Keratinocyte (primary cell): ENCODE measurements at regions not wholly inside any gene's neighbourhood (a gene's known extent, or its start where the extent isn't known, plus 50 kb on each side); places are given as distances from the start of the nearest gene placed in this dataset.
"Not testable (repeated sequence)": the region's sequence is repeated elsewhere in the genome, so short reads cannot be mapped to it uniquely, and the experiment has no call there.

Experiments
- DNase-seq: peaks from one replicate; pipeline ENCODE4 v3.0.0-alpha.2; 2011; ENCODE audit warnings: low read depth, missing footprints, low spot score
- FAIRE-seq: peaks from 2 replicates; lab custom pipeline; 2011; peaks lifted over from hg19 to GRCh38; lab: Jason Lieb, UNC
- H2AFZ ChIP-seq: 2 replicates; pipeline ENCODE4 v1.6.0; 2012; ENCODE audit warnings: low read length, control low read depth, inconsistent platforms; ENCODE audit not compliant: control insufficient read depth
- H3K27ac ChIP-seq: 2 replicates; pipeline ENCODE4 v1.5.1; 2011; ENCODE audit warnings: low read length; ENCODE audit not compliant: control insufficient read depth, insufficient read depth
- H3K27me3 ChIP-seq: 3 replicates; pipeline ENCODE4 v1.6.0; 2011; ENCODE audit warnings: low read length; ENCODE audit not compliant: control insufficient read depth, insufficient read depth; ENCODE audit errors: extremely low read depth
- H3K36me3 ChIP-seq, 2 experiments: 2 replicates in 1 of 2; 3 replicates in 1 of 2; pipeline ENCODE4 v1.5.1; 2011; ENCODE audit warnings: low read length in 2 of 2, mild to moderate bottlenecking in 1 of 2; ENCODE audit not compliant: control insufficient read depth in 2 of 2, insufficient read depth in 2 of 2; ENCODE audit errors: extremely low read depth in 1 of 2
- H3K4me1 ChIP-seq: 3 replicates; pipeline ENCODE4 v1.5.1; 2011; ENCODE audit warnings: low read length; ENCODE audit not compliant: control insufficient read depth, insufficient read depth; ENCODE audit errors: extremely low read depth
- H3K4me2 ChIP-seq: 3 replicates; pipeline ENCODE4 v1.6.0; 2011; ENCODE audit warnings: low read depth, low read length; ENCODE audit not compliant: control insufficient read depth, insufficient read depth; ENCODE audit errors: extremely low read depth
- H3K4me3 ChIP-seq, 3 experiments: fragments of 200-600 bp in 1 of 3; sonication (generic) in 1 of 3; 2 replicates in 2 of 3; 3 replicates in 1 of 3; pipeline ENCODE4 v1.5.1; 2011 to 2016; ENCODE audit warnings: low read length in 3 of 3, mild to moderate bottlenecking in 3 of 3, control low read depth in 2 of 3, inconsistent platforms in 1 of 3, low read depth in 1 of 3, mixed read lengths in 1 of 3, mixed run types in 1 of 3, moderate library complexity in 1 of 3; ENCODE audit not compliant: control insufficient read depth in 2 of 3, insufficient read depth in 2 of 3; ENCODE audit errors: extremely low read depth in 1 of 3
- H3K79me2 ChIP-seq: 2 replicates; pipeline ENCODE4 v1.6.0; 2012; ENCODE audit warnings: low read length; ENCODE audit not compliant: control insufficient read depth, insufficient read depth
- H3K9ac ChIP-seq: 3 replicates; pipeline ENCODE4 v1.6.0; 2011; ENCODE audit warnings: low read length; ENCODE audit not compliant: control insufficient read depth, insufficient read depth; ENCODE audit errors: extremely low read depth
- H3K9me1 ChIP-seq: 3 replicates; pipeline ENCODE4 v1.6.0; 2011; ENCODE audit warnings: low read length; ENCODE audit not compliant: control insufficient read depth, insufficient read depth; ENCODE audit errors: extremely low read depth
- H3K9me3 ChIP-seq: 2 replicates; pipeline ENCODE4 v1.5.1; 2012; ENCODE audit warnings: low read depth, low read length; ENCODE audit not compliant: control insufficient read depth
- H4K20me1 ChIP-seq: 3 replicates; pipeline ENCODE4 v1.6.0; 2011; ENCODE audit warnings: low read length; ENCODE audit not compliant: control insufficient read depth, insufficient read depth; ENCODE audit errors: extremely low read depth
- CTCF ChIP-seq, 3 experiments: IDR thresholded peaks in 1 of 3; conservative IDR thresholded peaks in 1 of 3; optimal IDR thresholded peaks in 1 of 3; 2 replicates in 2 of 3; 3 replicates in 1 of 3; pipeline versions ENCODE3 to v1.5.1; 2011; ENCODE audit warnings: low read length in 3 of 3, mild to moderate bottlenecking in 3 of 3, moderate library complexity in 2 of 3, control low read depth in 1 of 3, inconsistent platforms in 1 of 3; ENCODE audit not compliant: insufficient read depth in 2 of 3; ENCODE audit errors: extremely low read depth in 1 of 3
- EZH2 ChIP-seq: IDR thresholded peaks from one replicate; pipeline ENCODE4 v1.6.1; 2012; ENCODE audit warnings: inconsistent platforms, mild to moderate bottlenecking, low read length, moderate library complexity
- dilution Hi-C: fragments of 300-500 bp; cut with MboI; formaldehyde crosslinking; loops from one replicate; pipeline ENCODE4 v1.7.0; 2020; ENCODE audit warnings: low sequenced_read_pairs; ENCODE audit not compliant: extremely low pct_ligation_motif_present

- Histone ChIP-seq H3K4me3 (peak overlapping the region in 1 of 3 experiments; percentile 22), H4K20me1 (no peaks in the 10 kb centered on the region), H3K27ac (peak overlapping the region; percentile 62), H2AFZ (no peak overlapping the region), H3K27me3 (no peaks in the 10 kb centered on the region), H3K9ac (peak overlapping the region; percentile 11), H3K36me3 (no peaks in the 10 kb centered on the region), H3K4me2 (peak overlapping the region; percentile 76), H3K79me2 (no peaks in the 10 kb centered on the region), H3K9me3 (no peaks in the 10 kb centered on the region), H3K4me1 (peaks cover 22% of the 10 kb centered on the region), H3K9me1 (no peaks in the 10 kb centered on the region)
- FAIRE-seq: no peak
- dilution Hi-C loops: no loop called here
- no peak for DNase-seq
- no peak for TF ChIP-seq EZH2
- no peak for TF ChIP-seq CTCF (optimal IDR thresholded peaks at IDR 0.05 in 1 of 3, IDR thresholded peaks at IDR 0.05 in 1 of 3, conservative IDR thresholded peaks at IDR 0.05 in 1 of 3; ENCODE audit: extremely low read depth in 1 of 3, insufficient read depth in 2 of 3, low read length in 3 of 3)
These were observed 164.8 kb upstream of the MSX2 start for GRCh38 chr5:174559566-174560090.

GRCh38 chr5:174560861-174561260 lies 163.5 kb upstream of the MSX2 start:
- no peak overlapping the region for H3K4me3 ChIP-seq
- FAIRE-seq (peak; percentile 64), DNase-seq (no peak)
- H3K79me2 ChIP-seq: no peaks in the 10 kb centered on the region
- dilution Hi-C loops: no loop called here
- no peaks in the 10 kb centered on the region for H4K20me1 ChIP-seq
- no peaks in the 10 kb centered on the region for H3K27me3 ChIP-seq
- no peak for TF ChIP-seq EZH2
- TF ChIP-seq CTCF (optimal IDR thresholded peaks at IDR 0.05 in 1 of 3, IDR thresholded peaks at IDR 0.05 in 1 of 3, conservative IDR thresholded peaks at IDR 0.05 in 1 of 3; ENCODE audit: extremely low read depth in 1 of 3, insufficient read depth in 2 of 3, low read length in 3 of 3): no peak
- no peaks in the 10 kb centered on the region for H3K9me3 ChIP-seq
- H3K36me3 ChIP-seq: no peaks in the 10 kb centered on the region
- no peak overlapping the region for H3K27ac ChIP-seq
- no peaks in the 10 kb centered on the region for H3K9me1 ChIP-seq
- H3K4me2 ChIP-seq: no peak overlapping the region
- no peak overlapping the region for H2AFZ ChIP-seq
- H3K9ac ChIP-seq: no peak overlapping the region
- peaks cover 22% of the 10 kb centered on the region for H3K4me1 ChIP-seq

- H3K4me3 ChIP-seq, dilution Hi-C loops, H4K20me1 ChIP-seq, H3K9me1 ChIP-seq, H3K9ac ChIP-seq, DNase-seq, H3K27ac ChIP-seq, H2AFZ ChIP-seq, H3K4me2 ChIP-seq, H3K27me3 ChIP-seq, H3K36me3 ChIP-seq, FAIRE-seq, H3K79me2 ChIP-seq, H3K9me3 ChIP-seq: not testable (repeated sequence)
- H3K4me1 ChIP-seq: peaks cover 33% of the 10 kb centered on the region
These were observed 161.3 kb upstream of the MSX2 start for GRCh38 chr5:174563040-174563439.
